ENCODE measurements at regions not wholly inside any gene's neighbourhood (a gene's known extent, or its start where the extent isn't known, plus 50 kb on each side); places are given as distances from the start of the nearest gene placed in this dataset.

DNA sequence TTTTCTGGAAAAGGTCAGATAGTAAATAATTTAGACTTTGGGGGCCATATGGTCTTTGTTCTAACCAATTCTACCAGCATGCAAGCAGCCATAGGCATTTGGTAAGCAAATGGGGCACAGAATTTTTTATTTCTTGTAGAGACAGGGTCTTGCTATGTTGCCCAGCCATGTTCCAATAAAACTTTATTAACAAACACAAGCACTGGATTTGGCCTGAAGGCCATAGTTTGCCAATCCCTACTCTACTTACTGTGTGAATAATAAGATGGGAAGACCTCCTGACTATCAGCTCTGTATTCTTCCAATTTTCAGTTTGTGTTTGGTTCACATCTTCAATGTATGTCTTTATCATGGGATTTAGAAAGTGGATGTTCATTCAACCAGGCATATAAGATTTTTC, 53.0 kb upstream of the SERP2 start:
- DNase-seq (ENCODE audit: low read depth) = no peak
- TF ChIP-seq, protein P1, sequence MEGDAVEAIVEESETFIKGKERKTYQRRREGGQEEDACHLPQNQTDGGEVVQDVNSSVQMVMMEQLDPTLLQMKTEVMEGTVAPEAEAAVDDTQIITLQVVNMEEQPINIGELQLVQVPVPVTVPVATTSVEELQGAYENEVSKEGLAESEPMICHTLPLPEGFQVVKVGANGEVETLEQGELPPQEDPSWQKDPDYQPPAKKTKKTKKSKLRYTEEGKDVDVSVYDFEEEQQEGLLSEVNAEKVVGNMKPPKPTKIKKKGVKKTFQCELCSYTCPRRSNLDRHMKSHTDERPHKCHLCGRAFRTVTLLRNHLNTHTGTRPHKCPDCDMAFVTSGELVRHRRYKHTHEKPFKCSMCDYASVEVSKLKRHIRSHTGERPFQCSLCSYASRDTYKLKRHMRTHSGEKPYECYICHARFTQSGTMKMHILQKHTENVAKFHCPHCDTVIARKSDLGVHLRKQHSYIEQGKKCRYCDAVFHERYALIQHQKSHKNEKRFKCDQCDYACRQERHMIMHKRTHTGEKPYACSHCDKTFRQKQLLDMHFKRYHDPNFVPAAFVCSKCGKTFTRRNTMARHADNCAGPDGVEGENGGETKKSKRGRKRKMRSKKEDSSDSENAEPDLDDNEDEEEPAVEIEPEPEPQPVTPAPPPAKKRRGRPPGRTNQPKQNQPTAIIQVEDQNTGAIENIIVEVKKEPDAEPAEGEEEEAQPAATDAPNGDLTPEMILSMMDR (IDR thresholded peaks at IDR 0.05; ENCODE audit: control insufficient read depth, extremely low read depth, insufficient read depth) = no peak
- no peak overlapping the region for H3K4me3 ChIP-seq (ENCODE audit: low read depth, low read length)

DNA sequence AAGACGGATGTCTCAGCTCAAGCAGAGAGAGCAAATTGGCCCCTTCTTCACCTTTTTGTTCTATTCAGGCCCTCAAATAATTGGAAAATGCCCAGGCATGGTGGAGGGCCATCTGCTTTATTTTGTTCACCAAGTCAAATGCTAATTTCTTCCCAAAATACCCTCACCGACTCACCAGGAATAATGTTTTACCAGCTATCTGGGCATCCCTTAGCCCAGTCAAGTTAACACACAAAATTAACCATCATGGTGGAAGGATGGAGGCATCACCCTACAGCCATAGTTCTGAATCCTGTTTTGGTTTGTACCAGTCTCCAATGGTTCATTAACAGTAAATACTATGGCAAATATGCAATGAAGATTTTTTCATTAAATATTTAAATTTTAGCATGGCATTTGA, 51.7 kb upstream of the SERP2 start:
- no peak overlapping the region for H3K4me3 ChIP-seq (ENCODE audit: low read depth, low read length)
- TF ChIP-seq, protein P1 (IDR thresholded peaks at IDR 0.05; ENCODE audit: control insufficient read depth, extremely low read depth, insufficient read depth) = no peak

DNA sequence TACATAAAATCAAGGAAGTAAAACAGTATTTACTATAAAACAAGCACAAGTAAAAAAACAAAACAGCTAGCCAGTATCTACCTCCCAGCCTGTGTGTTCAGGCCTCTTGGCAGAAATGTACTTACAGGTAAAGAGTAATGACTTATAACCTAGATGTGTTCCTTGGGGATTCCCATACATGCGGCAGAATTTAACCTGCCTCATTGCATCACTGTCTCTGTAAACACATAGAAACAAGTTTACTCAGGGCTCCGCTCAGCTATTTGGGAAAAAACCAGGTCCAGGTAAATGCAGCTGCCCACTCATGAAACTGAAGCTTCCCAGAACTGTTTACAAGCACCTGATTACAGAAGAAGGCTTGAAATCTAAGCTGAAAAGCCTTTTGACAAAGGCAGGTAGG, 50.7 kb upstream of the SERP2 start:
- TF ChIP-seq, protein P1 (IDR thresholded peaks at IDR 0.05; ENCODE audit: control insufficient read depth, extremely low read depth, insufficient read depth) = no peak
- H3K4me3 ChIP-seq (ENCODE audit: low read depth, low read length) = no peak overlapping the region
- DNase-seq (ENCODE audit: low read depth) = peak; percentile 87

More for the DNA sequence above, 51.7 kb upstream of the SERP2 start:
- DNase-seq (ENCODE audit: low read depth) = no peak

DNA sequence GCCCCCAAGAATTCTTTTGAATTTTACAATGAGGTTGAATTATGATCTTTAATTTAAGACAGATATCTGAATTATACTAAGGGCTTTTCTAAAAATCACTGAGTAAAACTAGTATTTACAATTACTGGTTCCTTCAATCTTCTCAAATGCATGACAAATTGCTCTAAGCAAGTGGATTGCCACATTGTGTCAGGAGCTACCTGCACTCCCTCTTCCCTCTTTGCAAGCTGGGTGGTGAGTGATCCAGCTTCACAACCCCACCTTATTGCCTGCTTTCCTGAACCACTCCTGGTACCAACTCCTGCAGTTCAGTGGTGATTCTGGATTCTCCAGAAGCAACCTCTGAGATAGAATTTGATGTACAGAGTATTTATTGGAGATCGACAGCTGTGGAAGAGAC, 49.9 kb upstream of the SERP2 start:
- no peak overlapping the region for H3K4me3 ChIP-seq (ENCODE audit: low read depth, low read length)
- TF ChIP-seq, protein P1 (IDR thresholded peaks at IDR 0.05; ENCODE audit: control insufficient read depth, extremely low read depth, insufficient read depth) = no peak
- DNase-seq (ENCODE audit: low read depth) = no peak

Measured in LNCaP clone FGC (cell line).